ENCODE measurements at regions not wholly inside any gene's neighbourhood (a gene's known extent, or its start where the extent isn't known, plus 50 kb on each side); places are given as distances from the start of the nearest gene placed in this dataset.
"Not testable (repeated sequence)": the region's sequence is repeated elsewhere in the genome, so short reads cannot be mapped to it uniquely, and the experiment has no call there.

DNA sequence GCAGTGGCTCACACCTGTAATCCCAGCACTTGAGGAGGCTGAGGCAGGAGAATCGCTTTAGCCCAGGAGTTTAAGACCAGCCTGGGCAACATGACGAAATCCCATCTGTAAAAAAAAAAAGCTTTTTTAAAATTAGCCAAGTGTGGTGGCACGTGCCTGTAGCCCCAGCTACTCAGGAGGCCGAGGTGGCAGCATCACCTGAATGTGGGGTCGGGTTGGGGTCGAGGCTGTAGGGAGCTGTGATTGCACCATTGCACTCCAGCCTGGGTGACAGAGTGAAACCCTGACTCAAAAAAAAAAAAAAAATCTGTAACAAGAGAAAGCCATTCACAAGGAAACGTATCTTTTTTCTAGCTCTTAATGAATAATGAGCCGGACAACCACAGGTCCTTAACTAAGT lies 74.7 kb upstream of the DLG1 start:
- no peak for FAIRE-seq
- DNase-seq (ENCODE audit: insufficient read length, low spot score): no peak

GRCh38 chr3:197372047-197372661 lies 73.7 kb upstream of the DLG1 start:
- FAIRE-seq (no peak), DNase-seq (ENCODE audit: insufficient read length, low spot score) (no peak)

DNA sequence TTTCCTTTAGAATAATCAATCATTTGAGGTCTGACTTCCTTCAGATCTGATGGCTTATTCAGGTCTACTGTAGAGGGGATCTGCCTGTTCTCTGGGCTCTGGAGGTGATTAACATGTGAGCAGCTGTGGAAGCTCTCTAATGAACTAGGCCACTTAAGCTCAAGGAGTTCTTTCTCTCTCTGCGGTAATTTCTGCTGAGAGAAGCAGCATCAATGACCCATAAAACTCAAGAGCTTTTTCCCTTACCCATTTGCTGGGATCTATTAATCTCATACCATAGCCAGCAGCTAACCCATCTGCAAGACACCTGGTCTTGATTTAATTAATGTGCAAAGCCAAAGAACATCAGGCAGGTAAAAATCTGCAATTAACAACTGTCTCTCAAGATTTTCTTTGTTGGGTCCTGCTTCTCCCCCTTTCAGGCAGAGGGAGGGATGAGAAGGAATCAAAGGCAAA lies 73.2 kb upstream of the DLG1 start:
- FAIRE-seq (no peak), DNase-seq (ENCODE audit: insufficient read length, low spot score) (no peak)

GRCh38 chr3:197369545-197369944 lies 71.1 kb upstream of the DLG1 start:
- DNase-seq (ENCODE audit: insufficient read length, low spot score): no peak
- FAIRE-seq: no peak

DNA sequence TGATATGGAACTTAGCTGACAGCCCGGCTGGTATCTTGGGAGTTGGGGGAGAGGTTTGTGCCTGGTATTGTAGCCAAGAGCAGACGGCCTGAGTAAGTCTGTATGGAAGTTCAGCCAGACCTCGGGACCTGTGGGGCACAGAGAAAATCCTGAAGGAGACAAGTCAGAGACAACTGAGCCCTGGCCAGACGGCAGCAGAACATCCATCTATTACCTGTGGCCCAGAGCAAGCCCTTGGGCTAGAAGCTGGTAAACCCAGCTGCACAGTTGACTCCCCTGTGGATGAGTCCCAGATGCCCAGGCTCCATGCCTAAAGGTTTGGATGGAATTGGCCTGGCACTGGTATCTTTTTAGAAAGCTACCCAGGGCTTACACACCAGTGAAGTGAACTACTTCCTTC lies 70.4 kb upstream of the DLG1 start:
- FAIRE-seq (no peak), DNase-seq (ENCODE audit: insufficient read length, low spot score) (no peak)

- FAIRE-seq (no peak), DNase-seq (ENCODE audit: insufficient read length, low spot score) (no peak)
Observed at GRCh38 chr3:197368330-197368729, 69.9 kb upstream of the DLG1 start.

- FAIRE-seq (no peak), DNase-seq (ENCODE audit: insufficient read length, low spot score) (no peak)
Observed at GRCh38 chr3:197367081-197367780, 68.8 kb upstream of the DLG1 start.

GRCh38 chr3:197366301-197367044 lies 68.1 kb upstream of the DLG1 start:
- no peak for FAIRE-seq

DNA sequence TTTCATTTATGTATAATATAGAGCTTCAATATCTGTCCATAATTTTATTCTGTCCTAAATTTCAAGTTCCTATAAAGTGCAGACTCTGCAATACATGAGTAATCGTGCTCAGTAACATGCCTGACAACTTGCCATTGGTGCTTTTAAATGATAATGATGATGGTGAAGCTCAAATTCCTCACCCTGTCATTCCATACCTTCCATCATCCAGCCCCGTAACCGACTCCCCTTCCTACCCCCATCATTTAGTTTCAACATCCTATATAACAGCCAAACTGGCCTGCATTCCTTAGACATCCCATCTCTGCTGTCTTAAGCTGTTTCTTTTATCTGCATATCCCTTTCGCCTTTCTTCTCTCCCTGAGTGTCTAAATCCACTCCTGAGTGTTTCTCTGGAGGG lies 67.2 kb upstream of the DLG1 start:
- DNase-seq (ENCODE audit: insufficient read length, low spot score): no peak
- FAIRE-seq: no peak

More at GRCh38 chr3:197366301-197367044, 68.1 kb upstream of the DLG1 start:
- DNase-seq (ENCODE audit: insufficient read length, low spot score): no peak

DNA sequence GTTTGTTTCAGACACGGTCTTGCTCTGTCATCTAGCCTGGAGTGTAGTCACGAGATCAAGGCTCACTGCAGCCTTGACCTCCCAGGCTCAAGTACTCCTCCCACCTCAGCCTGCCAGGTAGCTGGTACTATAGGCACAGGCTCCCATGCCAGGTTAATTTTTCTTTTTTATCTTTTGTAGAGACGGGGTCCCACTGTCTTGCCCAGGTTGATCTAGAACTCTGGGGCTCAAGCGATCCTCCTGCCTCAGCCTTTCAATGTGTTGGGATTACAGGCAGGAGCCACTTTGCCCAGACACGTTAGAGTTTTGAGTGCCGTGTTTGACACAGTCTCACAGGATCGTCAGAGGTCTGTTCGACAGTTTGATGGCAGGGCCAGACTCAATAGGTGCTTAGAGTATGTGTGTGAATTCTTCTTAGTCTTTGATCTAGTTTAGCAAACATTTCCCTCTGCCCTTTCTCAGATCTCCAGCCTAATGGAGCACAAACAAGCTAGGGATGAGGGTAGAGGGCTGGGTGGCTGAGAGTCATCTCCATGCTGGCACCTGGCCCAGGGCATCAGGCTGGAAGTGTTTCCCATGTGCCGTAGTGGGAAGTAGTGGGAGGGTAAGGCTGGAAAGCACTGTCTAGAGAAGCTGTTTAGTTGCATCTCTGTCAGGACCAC lies 66.1 kb upstream of the DLG1 start:
- FAIRE-seq (no peak), DNase-seq (ENCODE audit: insufficient read length, low spot score) (no peak)

DNA sequence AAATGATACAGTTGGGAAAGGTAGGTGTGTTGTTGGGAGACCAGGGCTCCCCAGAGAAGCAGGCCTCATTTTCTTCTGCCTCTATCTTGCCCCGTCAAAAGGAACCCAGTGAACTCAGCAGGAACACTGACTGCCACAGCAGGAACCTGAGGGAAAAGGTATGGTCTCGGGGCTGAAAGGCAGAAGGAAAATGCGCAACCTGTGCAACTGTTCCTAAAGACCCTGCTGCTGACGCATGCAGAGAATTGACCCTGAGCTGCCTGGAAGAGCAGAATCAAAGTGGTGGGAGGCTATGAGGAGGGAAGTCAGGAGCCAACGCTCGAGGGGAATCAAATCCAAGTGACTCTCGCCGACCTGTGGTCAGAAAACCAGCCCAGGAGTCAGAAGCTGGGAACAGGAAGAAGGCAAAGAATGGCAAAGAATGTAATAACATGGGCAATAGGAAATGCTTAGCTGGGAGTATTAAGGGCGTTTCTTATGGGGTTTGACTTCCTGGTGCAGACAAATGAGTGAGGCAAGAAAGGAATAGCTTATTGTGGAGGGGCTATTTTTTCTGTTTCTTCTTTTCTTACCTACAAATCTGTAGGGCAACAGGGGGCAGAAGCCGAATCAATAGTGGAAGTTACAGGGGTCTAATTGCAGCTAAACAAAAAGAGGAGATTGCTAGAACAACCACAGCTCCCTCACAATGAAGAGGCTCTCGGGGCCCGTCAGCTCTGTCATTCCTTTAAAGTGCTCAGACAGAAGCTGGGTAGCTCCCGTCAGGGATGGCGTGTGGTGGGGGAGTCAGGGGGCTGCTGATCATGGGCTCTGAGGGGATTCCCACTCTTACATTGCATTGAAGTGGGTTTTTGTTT lies 65.4 kb upstream of the DLG1 start:
- no peak for DNase-seq (ENCODE audit: insufficient read length, low spot score)
- FAIRE-seq: no peak

DNA sequence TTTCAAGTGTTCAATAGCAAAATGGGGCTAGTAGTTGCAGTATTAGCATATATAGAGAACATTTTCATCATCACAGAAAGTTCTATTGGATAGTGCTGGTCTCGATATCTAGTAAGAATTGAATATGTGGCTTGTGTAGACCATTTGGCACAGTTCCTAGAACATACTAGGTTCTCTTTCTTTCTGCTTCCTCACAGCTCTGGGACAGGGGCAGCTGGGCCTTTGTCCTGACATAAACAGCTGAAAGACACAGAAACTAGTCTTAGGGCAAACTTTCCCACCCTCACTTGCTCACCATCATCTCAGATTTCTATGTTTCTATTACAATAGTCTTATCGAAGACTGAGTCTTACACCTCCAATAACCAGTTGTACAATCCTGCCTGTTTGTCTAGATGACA lies 63.7 kb upstream of the DLG1 start:
- DNase-seq (ENCODE audit: insufficient read length, low spot score) (no peak), FAIRE-seq (no peak)

DNA sequence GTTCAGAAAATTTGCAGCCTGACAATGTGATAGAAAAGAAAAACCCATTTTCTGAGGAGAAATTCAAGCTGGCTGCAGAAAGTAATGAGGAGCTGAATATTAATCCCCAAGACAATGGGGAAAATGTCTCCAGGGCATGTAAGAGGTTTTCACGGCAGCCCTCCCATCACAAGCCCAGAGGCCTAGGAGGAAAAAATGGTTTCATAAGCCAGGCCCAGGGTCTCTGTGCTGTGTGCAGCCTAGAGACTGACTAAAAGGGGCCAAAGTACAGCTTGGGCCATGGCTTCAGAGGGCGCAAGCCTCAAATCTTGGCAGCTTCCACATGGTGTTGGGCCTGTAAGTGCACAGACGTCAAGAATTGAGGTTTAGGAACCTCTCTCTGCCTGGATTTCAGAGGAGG lies 61.7 kb upstream of the DLG1 start:
- DNase-seq (ENCODE audit: insufficient read length, low spot score); FAIRE-seq: not testable (repeated sequence)

- not testable (repeated sequence) for DNase-seq (ENCODE audit: insufficient read length, low spot score); FAIRE-seq
Observed at GRCh38 chr3:197359476-197359875, 61.1 kb upstream of the DLG1 start.

DNA sequence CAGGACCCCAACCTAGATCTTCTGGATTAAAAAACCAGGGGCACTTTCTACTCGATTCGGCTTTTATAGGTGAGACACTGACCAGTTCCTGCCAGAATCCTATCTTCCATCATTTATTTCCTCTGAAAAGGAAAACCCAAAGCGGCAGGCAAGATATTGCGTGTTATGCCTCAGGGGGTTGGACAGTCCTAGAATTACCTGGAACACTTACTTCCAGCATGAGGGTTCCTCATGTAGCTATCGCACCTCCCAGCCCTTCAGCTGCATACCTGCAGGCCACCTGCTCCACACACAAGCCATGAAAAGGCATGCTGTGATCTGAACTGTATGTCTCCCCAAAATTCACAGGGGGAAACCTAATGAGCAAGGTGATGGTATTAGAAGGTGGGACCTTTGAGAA lies 58.3 kb upstream of the DLG1 start:
- DNase-seq (ENCODE audit: insufficient read length, low spot score) (no peak), FAIRE-seq (no peak)

- DNase-seq (ENCODE audit: insufficient read length, low spot score) (no peak), FAIRE-seq (no peak)
Observed at GRCh38 chr3:197356275-197356674, 57.9 kb upstream of the DLG1 start.

DNA sequence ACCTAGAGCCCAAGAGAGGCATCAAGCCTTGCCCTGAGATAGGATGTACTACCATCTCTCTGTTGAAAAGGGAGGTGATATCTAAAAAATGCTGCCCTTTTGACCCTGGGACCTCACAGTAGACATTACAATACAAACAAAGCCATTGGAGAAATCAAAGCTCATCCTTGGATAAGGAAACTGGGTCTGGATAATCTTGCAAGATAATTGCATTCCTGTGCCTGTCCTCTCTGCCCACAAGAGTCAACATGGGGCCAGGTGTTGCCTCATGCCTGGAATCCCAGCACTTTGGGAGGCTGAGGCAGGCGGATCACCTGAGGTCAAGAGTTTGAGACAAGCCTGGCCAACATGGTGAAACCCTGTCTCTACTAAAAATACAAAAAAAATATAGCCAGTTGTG lies 57.3 kb upstream of the DLG1 start:
- DNase-seq (ENCODE audit: insufficient read length, low spot score) (no peak), FAIRE-seq (no peak)

- DNase-seq (ENCODE audit: insufficient read length, low spot score) (no peak), FAIRE-seq (no peak)
Observed at GRCh38 chr3:197354568-197355001, 56.2 kb upstream of the DLG1 start.

GRCh38 chr3:197353867-197354567 lies 55.6 kb upstream of the DLG1 start:
- FAIRE-seq (no peak), DNase-seq (ENCODE audit: insufficient read length, low spot score) (no peak)

Data from GM19239 (cell line).